Right lobe of liver (tissue), 4 donors: ENCODE measurements at regions not wholly inside any gene's neighbourhood (a gene's known extent, or its start where the extent isn't known, plus 50 kb on each side); places are given as distances from the start of the nearest gene placed in this dataset.

Source experiments
- CTCF ChIP-seq, 4 donors: fragments of 200-600 bp in 3 of 4; fragments of 450-650 bp in 1 of 4; IDR thresholded peaks; one replicate each; pipeline versions ENCODE4 v1.5.1 to v1.8.0; 2016 to 2022; ENCODE audit warnings: antibody characterized with exemption in 4 of 4, mild to moderate bottlenecking in 2 of 4
- POLR2A ChIP-seq: fragments of 450-650 bp; IDR thresholded peaks from one replicate; pipeline ENCODE4 v1.6.1; 2017; ENCODE audit warnings: antibody characterized with exemption, mild to moderate bottlenecking
- donor health status: DM: no; HTN: no; CAD: no.
- donor health status: DM: no; HTN: no; CAD: no.
- donor health status: DM: no; HTN: yes; CAD: no.

DNA sequence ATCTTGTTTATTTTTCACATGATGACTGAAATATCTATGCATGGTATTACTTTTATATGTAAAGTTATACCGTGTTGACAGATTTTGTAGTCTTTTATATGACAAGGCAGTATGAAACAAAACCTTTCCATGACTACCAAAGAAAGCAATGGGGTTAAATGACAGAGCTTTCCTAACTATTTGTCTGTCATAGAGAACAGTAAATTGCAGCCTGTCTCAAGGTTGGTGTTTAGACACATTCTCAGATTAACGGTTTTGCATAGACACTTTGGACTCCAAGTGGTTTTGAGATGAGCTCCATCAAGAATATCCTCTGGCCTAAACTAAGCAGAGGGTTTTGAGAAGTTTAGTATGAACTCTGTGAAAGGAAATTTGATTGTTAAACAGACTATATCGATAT is 180.7 kb upstream of the TENM3 start:
- TF ChIP-seq POLR2A (no peak), CTCF (IDR thresholded peaks at IDR 0.05) (no peak)
